ENCODE measurements at regions not wholly inside any gene's neighbourhood (a gene's known extent, or its start where the extent isn't known, plus 50 kb on each side); places are given as distances from the start of the nearest gene placed in this dataset.

DNA sequence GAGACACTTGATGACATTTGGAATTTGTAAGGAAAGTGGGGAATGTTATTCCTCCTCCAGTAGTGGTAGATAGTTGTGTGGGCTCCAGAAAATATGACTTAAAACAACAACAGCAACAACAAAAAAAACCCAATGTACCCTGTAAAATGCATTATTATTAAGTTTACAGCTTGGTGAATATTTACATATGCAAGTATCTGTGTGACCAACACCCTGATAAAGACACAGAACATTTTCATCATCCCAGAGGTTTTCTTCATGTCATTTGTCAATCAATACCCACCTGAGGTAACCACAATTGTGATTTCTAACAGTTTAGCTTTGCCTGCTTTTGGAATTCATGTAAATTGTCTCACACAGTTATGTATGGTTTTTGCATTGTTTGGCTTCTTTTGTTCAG is 152.1 kb upstream of the GRIK2 start:
- Histone ChIP-seq H3K9me3 (no peaks in the 10 kb centered on the region), H3K27ac (no peak overlapping the region), H3K27me3 (no peaks in the 10 kb centered on the region), H3K36me3 (no peaks in the 10 kb centered on the region), H3K4me1 (no peaks in the 10 kb centered on the region), H3K4me3 (no peak overlapping the region)
- DNase-seq = no peak
- intact Hi-C loops (cut with DNase I; ENCODE audit: low total_unique reads) = no loop called here
- TF ChIP-seq EP300 (IDR thresholded peaks at IDR 0.05) (no peak), POLR2AphosphoS5 (IDR thresholded peaks at IDR 0.05) (no peak), POLR2A (IDR thresholded peaks at IDR 0.05) (no peak)
- TF ChIP-seq, protein P1, sequence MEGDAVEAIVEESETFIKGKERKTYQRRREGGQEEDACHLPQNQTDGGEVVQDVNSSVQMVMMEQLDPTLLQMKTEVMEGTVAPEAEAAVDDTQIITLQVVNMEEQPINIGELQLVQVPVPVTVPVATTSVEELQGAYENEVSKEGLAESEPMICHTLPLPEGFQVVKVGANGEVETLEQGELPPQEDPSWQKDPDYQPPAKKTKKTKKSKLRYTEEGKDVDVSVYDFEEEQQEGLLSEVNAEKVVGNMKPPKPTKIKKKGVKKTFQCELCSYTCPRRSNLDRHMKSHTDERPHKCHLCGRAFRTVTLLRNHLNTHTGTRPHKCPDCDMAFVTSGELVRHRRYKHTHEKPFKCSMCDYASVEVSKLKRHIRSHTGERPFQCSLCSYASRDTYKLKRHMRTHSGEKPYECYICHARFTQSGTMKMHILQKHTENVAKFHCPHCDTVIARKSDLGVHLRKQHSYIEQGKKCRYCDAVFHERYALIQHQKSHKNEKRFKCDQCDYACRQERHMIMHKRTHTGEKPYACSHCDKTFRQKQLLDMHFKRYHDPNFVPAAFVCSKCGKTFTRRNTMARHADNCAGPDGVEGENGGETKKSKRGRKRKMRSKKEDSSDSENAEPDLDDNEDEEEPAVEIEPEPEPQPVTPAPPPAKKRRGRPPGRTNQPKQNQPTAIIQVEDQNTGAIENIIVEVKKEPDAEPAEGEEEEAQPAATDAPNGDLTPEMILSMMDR (IDR thresholded peaks at IDR 0.05) = no peak

DNA sequence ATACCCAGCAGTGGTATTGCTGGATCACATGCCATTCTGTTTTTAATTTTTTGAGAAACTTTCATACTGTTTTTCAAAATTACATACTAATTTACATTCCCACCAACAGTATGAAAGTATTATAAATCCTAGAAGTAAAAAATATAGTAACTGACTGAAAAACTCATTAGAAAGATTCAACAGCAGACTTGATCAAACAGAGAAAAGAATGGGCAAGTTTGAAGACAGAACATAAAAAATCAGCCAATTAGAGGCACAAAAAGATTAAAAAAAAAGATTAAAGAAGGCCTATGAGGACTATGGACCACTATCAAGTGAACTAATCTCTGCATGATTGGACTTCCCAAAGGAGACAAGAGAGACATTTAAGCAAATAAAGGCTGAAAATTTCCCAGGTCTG is 144.0 kb upstream of the GRIK2 start:
- no peaks in the 10 kb centered on the region for H3K27me3 ChIP-seq
- TF ChIP-seq POLR2AphosphoS5 (IDR thresholded peaks at IDR 0.05) = no peak
- TF ChIP-seq, protein P1 (IDR thresholded peaks at IDR 0.05) = no peak
- TF ChIP-seq EP300 (IDR thresholded peaks at IDR 0.05) = no peak
- no peak for TF ChIP-seq POLR2A (IDR thresholded peaks at IDR 0.05)
- peaks cover 3 to 35% (median 19%) of the 10 kb centered on the region in 4 donors for H3K9me3 ChIP-seq

DNA sequence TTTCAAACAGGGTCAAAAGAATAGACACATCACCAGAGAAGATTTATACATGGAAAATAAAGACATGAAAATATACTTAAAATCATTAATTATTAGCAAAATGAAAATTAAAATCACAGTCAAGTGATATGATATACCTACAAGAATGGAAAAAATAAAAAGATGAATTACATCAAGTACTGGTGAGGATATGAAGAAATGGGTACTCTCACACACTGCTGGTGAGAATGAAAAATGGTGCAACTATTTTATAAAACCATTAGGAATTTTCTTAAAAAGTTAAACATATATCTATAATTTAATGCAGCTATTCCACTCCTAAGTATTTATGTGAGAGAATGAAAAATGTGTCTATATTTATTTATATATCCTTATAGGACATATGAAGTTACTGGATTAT is 136.3 kb upstream of the GRIK2 start:
- Histone ChIP-seq H3K4me3 (no peak overlapping the region), H3K4me1 (no peaks in the 10 kb centered on the region), H3K27ac (no peak overlapping the region), H3K27me3 (no peaks in the 10 kb centered on the region), H3K9me3 (peaks cover 0 to 24% (median 5%) of the 10 kb centered on the region in 4 donors), H3K36me3 (no peaks in the 10 kb centered on the region)
- no peak for DNase-seq
- no peak for TF ChIP-seq POLR2A (IDR thresholded peaks at IDR 0.05)
- TF ChIP-seq, protein P1 (IDR thresholded peaks at IDR 0.05) = no peak
- TF ChIP-seq EP300 (IDR thresholded peaks at IDR 0.05) = no peak
- no peak for TF ChIP-seq POLR2AphosphoS5 (IDR thresholded peaks at IDR 0.05)
- intact Hi-C loops (cut with DNase I; ENCODE audit: low total_unique reads) = no loop called here

More for the DNA sequence above, 144.0 kb upstream of the GRIK2 start:
- intact Hi-C loops (cut with DNase I; ENCODE audit: low total_unique reads) = no loop called here
- H3K27ac ChIP-seq = no peak overlapping the region
- H3K4me3 ChIP-seq = no peak overlapping the region
- DNase-seq = no peak
- no peaks in the 10 kb centered on the region for H3K4me1 ChIP-seq
- H3K36me3 ChIP-seq = no peaks in the 10 kb centered on the region

DNA sequence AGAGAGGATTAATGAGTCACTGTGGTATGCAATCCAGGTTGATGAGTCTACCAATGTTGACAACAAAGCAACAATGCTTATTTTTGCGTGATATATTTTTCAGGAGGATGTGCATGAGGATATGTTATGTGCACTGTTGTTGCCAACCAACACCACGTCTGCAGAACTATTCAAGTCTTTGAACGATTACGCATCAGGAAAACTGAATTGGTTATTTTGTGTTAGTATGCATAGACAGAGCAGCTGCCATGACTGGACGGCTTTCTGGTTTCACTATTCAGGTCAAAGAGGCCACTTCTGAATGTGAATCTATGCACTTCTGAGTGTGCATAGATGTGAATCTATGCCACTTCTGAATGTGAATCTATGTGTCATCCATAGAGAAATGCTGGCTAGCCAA is 134.0 kb upstream of the GRIK2 start:
- no peak overlapping the region for H3K27ac ChIP-seq
- no peaks in the 10 kb centered on the region for H3K27me3 ChIP-seq
- intact Hi-C loops (cut with DNase I; ENCODE audit: low total_unique reads) = no loop called here
- peaks cover 0 to 23% (median 5%) of the 10 kb centered on the region in 4 donors for H3K9me3 ChIP-seq
- no peaks in the 10 kb centered on the region for H3K36me3 ChIP-seq
- no peaks in the 10 kb centered on the region for H3K4me1 ChIP-seq
- no peak overlapping the region for H3K4me3 ChIP-seq
- no peak for DNase-seq
- 81 to 90% (median 89%) methylated on average over 5 of the region's 5 CpGs for WGBS, 5 donors
- TF ChIP-seq POLR2AphosphoS5 (IDR thresholded peaks at IDR 0.05) (no peak), POLR2A (IDR thresholded peaks at IDR 0.05) (no peak), EP300 (IDR thresholded peaks at IDR 0.05) (no peak)
- TF ChIP-seq, protein P1 (IDR thresholded peaks at IDR 0.05) = no peak
